ENCODE measurements at regions not wholly inside any gene's neighbourhood (a gene's known extent, or its start where the extent isn't known, plus 50 kb on each side); places are given as distances from the start of the nearest gene placed in this dataset.

- no peak for TF ChIP-seq CTCF (conservative IDR thresholded peaks at IDR 0.05)
- no peak for TF ChIP-seq ZFX (IDR thresholded peaks at IDR 0.05)
Observed at GRCh38 chr10:63013755-63014154, 119.4 kb upstream of the NRBF2 start.

Measured in C4-2B (cell line).